Left lung (tissue), 4 donors: ENCODE measurements at regions not wholly inside any gene's neighbourhood (a gene's known extent, or its start where the extent isn't known, plus 50 kb on each side); places are given as distances from the start of the nearest gene placed in this dataset.

Source experiments
- ATAC-seq: fragments of 200-7000 bp; cut with Tn5 transposase; one replicate; pipeline ENCODE4 v1.9.1; 2020; ENCODE audit warnings: moderate library complexity
- DNase-seq, 4 donors: peaks; one replicate each; pipeline ENCODE4 v3.0.0-alpha.2; 2013 to 2020
- H3K27ac ChIP-seq, 2 donors: fragments of 200-600 bp; sonication (generic) in 1 of 2; one replicate each; pipeline versions ENCODE4 v1.5.0 to v1.8.0; 2020 to 2021
- H3K27me3 ChIP-seq, 2 donors: fragments of 200-600 bp; sonication (generic) in 1 of 2; one replicate each; pipeline versions ENCODE4 v1.5.0 to v1.8.0; 2020 to 2021
- H3K36me3 ChIP-seq, 2 donors: fragments of 200-600 bp; sonication (generic) in 1 of 2; one replicate each; pipeline versions ENCODE4 v1.5.0 to v1.8.0; 2020 to 2021
- H3K4me1 ChIP-seq, 2 donors: fragments of 200-600 bp; one replicate each; pipeline ENCODE4 v1.8.0; 2021
- H3K4me3 ChIP-seq, 2 donors: fragments of 200-600 bp; sonication (generic) in 1 of 2; one replicate each; pipeline versions ENCODE4 v1.5.0 to v1.8.0; 2020 to 2021; ENCODE audit warnings: mild to moderate bottlenecking in 1 of 2
- H3K9me3 ChIP-seq, 2 donors: fragments of 200-600 bp; sonication (generic) in 1 of 2; one replicate each; pipeline versions ENCODE4 v1.5.0 to v1.8.0; 2020 to 2021
- intact Hi-C, 2 donors: fragments of 100-400 bp; cut with DNase I; formaldehyde crosslinking; loops; one replicate each; pipeline versions ENCODE4 v1.11.2 to v1.14.2; 2022
- TF ChIP-seq, protein P1 (sequence below), 2 donors: fragments of 200-600 bp; sonication (generic) in 1 of 2; IDR thresholded peaks; one replicate each; pipeline versions ENCODE4 v1.5.0 to v1.8.0; 2021; ENCODE audit warnings: antibody characterized with exemption in 2 of 2
- donor health status: DM: no; HTN: yes; CAD: no.
- donor health status: DM: no; HTN: no; CAD: no.

DNA sequence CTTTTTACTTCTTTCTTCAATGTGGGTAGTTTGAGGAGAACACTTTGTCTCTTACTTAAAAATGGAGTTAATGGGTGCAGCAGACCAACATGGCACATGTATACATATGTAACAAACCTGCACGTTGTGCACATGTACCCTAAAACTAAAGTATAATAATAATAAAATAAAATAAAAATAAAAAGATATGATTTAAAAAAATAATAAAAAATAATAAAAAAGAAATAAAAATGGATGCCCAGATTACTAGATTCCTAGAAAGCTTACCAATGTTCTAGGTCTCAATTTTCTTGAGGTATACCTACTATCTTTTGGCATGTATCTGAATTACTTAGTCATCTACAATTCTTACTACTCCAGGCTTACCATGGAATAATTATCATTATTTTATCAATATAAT lies 2001.6 kb upstream of the CDH9 start:
- intact Hi-C loops: no loop called here
- no peaks in the 10 kb centered on the region for H3K27me3 ChIP-seq
- TF ChIP-seq, protein P1, sequence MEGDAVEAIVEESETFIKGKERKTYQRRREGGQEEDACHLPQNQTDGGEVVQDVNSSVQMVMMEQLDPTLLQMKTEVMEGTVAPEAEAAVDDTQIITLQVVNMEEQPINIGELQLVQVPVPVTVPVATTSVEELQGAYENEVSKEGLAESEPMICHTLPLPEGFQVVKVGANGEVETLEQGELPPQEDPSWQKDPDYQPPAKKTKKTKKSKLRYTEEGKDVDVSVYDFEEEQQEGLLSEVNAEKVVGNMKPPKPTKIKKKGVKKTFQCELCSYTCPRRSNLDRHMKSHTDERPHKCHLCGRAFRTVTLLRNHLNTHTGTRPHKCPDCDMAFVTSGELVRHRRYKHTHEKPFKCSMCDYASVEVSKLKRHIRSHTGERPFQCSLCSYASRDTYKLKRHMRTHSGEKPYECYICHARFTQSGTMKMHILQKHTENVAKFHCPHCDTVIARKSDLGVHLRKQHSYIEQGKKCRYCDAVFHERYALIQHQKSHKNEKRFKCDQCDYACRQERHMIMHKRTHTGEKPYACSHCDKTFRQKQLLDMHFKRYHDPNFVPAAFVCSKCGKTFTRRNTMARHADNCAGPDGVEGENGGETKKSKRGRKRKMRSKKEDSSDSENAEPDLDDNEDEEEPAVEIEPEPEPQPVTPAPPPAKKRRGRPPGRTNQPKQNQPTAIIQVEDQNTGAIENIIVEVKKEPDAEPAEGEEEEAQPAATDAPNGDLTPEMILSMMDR (IDR thresholded peaks at IDR 0.05): no peak

DNA sequence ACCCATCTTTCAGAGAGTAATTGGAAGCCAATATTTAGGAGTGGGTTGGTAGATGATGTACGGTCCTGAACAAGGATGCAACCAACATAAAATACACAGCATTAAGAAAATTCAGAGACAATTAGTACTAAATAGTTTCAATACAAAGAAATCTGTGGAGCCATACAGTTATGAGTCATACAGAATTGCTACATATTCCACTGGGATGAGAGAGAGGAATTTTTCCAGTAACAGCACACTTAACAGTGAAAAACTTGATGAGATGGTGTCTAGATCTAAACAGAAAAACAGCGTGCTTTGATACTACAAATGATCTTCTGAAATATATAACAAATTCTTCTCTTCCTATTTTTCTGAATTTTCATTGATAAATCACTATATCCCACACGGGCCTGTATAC lies 1999.3 kb upstream of the CDH9 start:
- H3K27me3 ChIP-seq: no peaks in the 10 kb centered on the region
- intact Hi-C loops: no loop called here
- no peak overlapping the region for H3K27ac ChIP-seq
- H3K4me3 ChIP-seq: no peak overlapping the region
- H3K9me3 ChIP-seq: peaks cover 0 to 3% of the 10 kb centered on the region in 2 donors
- DNase-seq (no peak), ATAC-seq (no peak)
- H3K36me3 ChIP-seq: no peaks in the 10 kb centered on the region
- TF ChIP-seq, protein P1 (IDR thresholded peaks at IDR 0.05): no peak
- no peaks in the 10 kb centered on the region for H3K4me1 ChIP-seq

More for the DNA sequence above, 2001.6 kb upstream of the CDH9 start:
- no peak overlapping the region for H3K27ac ChIP-seq
- no peaks in the 10 kb centered on the region for H3K4me1 ChIP-seq
- H3K4me3 ChIP-seq: no peak overlapping the region
- ATAC-seq: no peak
- H3K36me3 ChIP-seq: no peaks in the 10 kb centered on the region
- H3K9me3 ChIP-seq: peaks cover 0 to 3% of the 10 kb centered on the region in 2 donors
- no peak for DNase-seq

DNA sequence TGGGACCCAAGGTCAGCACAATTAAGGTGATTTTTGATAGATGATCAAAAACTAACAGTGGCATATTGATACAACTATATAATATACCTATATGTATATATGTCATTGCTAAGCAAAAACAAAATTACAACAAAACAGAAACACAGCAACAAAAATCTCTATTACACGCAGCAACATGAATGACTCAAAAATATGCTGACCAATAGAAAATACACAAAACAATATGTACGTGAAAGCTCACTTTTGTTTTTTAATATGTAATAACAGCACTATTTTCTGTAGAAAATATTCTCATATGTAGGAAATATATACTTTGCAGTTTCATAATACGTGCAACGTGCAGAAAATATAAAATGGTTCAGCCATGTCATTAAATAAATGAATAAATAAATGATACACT lies 1985.7 kb upstream of the CDH9 start:
- Histone ChIP-seq H3K27ac (no peak overlapping the region), H3K4me3 (no peak overlapping the region), H3K9me3 (no peaks in the 10 kb centered on the region), H3K27me3 (no peaks in the 10 kb centered on the region), H3K4me1 (no peaks in the 10 kb centered on the region), H3K36me3 (no peaks in the 10 kb centered on the region)
- ATAC-seq (no peak), DNase-seq (no peak)
- intact Hi-C loops: no loop called here
- TF ChIP-seq, protein P1 (IDR thresholded peaks at IDR 0.05): no peak

DNA sequence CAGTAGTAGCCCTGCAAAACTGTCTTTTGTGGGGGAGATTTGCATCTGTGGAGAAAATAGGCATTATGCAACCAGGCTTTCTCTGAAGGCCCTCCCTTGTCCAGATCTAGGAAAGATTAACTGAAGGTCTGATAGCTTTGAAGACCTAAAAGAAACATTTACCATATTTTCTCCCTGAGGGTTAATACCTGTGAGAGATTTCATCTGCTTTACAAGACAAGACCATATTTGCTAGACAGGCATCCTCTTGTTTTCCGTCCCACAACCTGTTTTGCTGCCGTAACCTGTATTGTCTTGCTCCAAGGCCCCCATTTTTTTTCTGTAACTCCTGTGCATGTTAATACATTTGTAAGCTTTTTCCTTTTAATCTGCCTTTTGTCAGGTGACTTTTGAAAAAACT lies 1985.2 kb upstream of the CDH9 start:
- TF ChIP-seq, protein P1 (IDR thresholded peaks at IDR 0.05): no peak
- intact Hi-C loops: no loop called here

DNA sequence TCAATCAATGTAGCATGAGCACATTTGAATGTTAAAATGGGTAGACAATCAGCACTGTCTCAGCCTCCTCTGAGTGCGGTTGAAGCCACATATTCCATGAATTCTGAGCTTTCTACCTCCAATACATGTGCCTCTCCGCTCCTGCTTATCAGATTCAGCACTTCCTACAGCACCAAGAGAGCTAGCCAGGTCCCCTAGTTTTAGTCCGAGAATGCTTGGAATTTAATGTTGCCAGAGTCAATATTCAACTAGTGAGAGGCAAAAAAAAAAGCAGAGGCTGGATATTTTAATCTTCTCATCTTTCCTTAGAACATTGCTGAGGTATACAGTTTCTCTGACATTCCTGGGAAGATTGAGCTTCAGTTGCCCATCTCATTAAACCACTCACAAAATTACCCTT lies 1979.1 kb upstream of the CDH9 start:
- no peak overlapping the region for H3K27ac ChIP-seq
- no peaks in the 10 kb centered on the region for H3K4me1 ChIP-seq
- no peaks in the 10 kb centered on the region for H3K36me3 ChIP-seq
- intact Hi-C loops: no loop called here
- no peaks in the 10 kb centered on the region for H3K27me3 ChIP-seq
- DNase-seq (no peak), ATAC-seq (no peak)
- H3K9me3 ChIP-seq: no peaks in the 10 kb centered on the region
- TF ChIP-seq, protein P1 (IDR thresholded peaks at IDR 0.05): no peak
- H3K4me3 ChIP-seq: no peak overlapping the region

More for the DNA sequence above, 1985.2 kb upstream of the CDH9 start:
- Histone ChIP-seq H3K4me3 (no peak overlapping the region), H3K4me1 (no peaks in the 10 kb centered on the region), H3K27me3 (no peaks in the 10 kb centered on the region), H3K27ac (no peak overlapping the region), H3K36me3 (no peaks in the 10 kb centered on the region), H3K9me3 (no peaks in the 10 kb centered on the region)
- ATAC-seq (no peak), DNase-seq (no peak)
